Transverse colon (tissue), 4 donors: ENCODE measurements at regions not wholly inside any gene's neighbourhood (a gene's known extent, or its start where the extent isn't known, plus 50 kb on each side); places are given as distances from the start of the nearest gene placed in this dataset.

Experiments
- DNase-seq: peaks from one replicate; pipeline ENCODE4 v3.0.0-alpha.2; 2019
- H3K27ac ChIP-seq, 4 donors: fragments of 200-600 bp; sonication (generic); 2 replicates each; pipeline ENCODE4 v1.5.1; 2016 to 2018; ENCODE audit warnings: inconsistent platforms in 4 of 4
- H3K27me3 ChIP-seq: fragments of 200-600 bp; sonication (generic); 2 replicates; pipeline ENCODE4 v1.5.1; 2017; ENCODE audit warnings: inconsistent platforms
- H3K36me3 ChIP-seq, 4 donors: fragments of 200-600 bp; sonication (generic); 2 replicates each; pipeline ENCODE4 v1.5.1; 2017 to 2019; ENCODE audit warnings: inconsistent platforms in 4 of 4
- H3K4me1 ChIP-seq, 4 donors: fragments of 200-600 bp; sonication (generic); 2 replicates each; pipeline ENCODE4 v1.5.1; 2017 to 2020; ENCODE audit warnings: inconsistent platforms in 4 of 4
- H3K4me3 ChIP-seq, 4 donors: fragments of 200-600 bp; sonication (generic); 1 replicate in 1 of 4; 2 replicates in 3 of 4; pipeline versions ENCODE4 v1.5.1 to v1.6.1; 2017 to 2019; ENCODE audit warnings: inconsistent platforms in 4 of 4
- H3K9me3 ChIP-seq, 2 donors: fragments of 200-600 bp; sonication (generic); 2 replicates each; pipeline ENCODE4 v1.5.1; 2017 to 2019; ENCODE audit warnings: inconsistent platforms in 2 of 2
- CTCF ChIP-seq, 5 experiments: fragments of 200-600 bp in 3 of 5; fragments of 450-650 bp in 2 of 5; sonication (generic) in 3 of 5; IDR thresholded peaks; 1 replicate in 2 of 5; 2 replicates in 3 of 5; pipeline ENCODE4 v1.5.1; 2016 to 2017; ENCODE audit warnings: antibody characterized with exemption in 5 of 5, inconsistent platforms in 3 of 5, mild to moderate bottlenecking in 2 of 5, moderate library complexity in 1 of 5
- EP300 ChIP-seq: sonication (generic); formaldehyde crosslinking; IDR thresholded peaks from one replicate; pipeline ENCODE4 v1.6.1; 2017; ENCODE audit warnings: antibody characterized with exemption, low read depth
- POLR2A ChIP-seq: fragments of 450-650 bp; IDR thresholded peaks from one replicate; pipeline ENCODE4 v1.6.1; 2016; ENCODE audit warnings: antibody characterized with exemption, mild to moderate bottlenecking, moderate library complexity
- POLR2AphosphoS5 ChIP-seq, 3 donors: sonication (generic); formaldehyde crosslinking; IDR thresholded peaks; one replicate each; pipeline ENCODE4 v1.6.1; 2016; ENCODE audit warnings: antibody characterized with exemption in 3 of 3
- WGBS, 2 donors: methylation state at CpG; one replicate each; pipeline ENCODE4 v1.1.5; 2018; ENCODE audit warnings: low coverage in 1 of 2; 5-methylcytosine and 5-hydroxymethylcytosine counted together
- in situ Hi-C, 4 donors: fragments of 200-750 bp; cut with MboI; loops; one replicate each; pipeline versions ENCODE4 v1.15.0 to v1.15.1; 2017; ENCODE audit warnings: low sequenced_read_pairs in 3 of 4, low pct_ligation_motif_present in 1 of 4, low pct_unique_long_range_greater_than_20kb in 1 of 4
- intact Hi-C: fragments of 100-400 bp; cut with DNase I; formaldehyde crosslinking; loops from one replicate; pipeline ENCODE4 v1.15.1; 2023; ENCODE audit warnings: low total_unique reads

GRCh38 chr16:35391328-35391727 lies 1931.9 kb downstream of the TP53TG3F start:
- H3K36me3 ChIP-seq: no peaks in the 10 kb centered on the region
- TF ChIP-seq EP300 (no peak), CTCF (IDR thresholded peaks at IDR 0.05) (peak in 4 of 5 experiments; percentile 14 to 43 (median 32)), POLR2A (no peak), POLR2AphosphoS5 (IDR thresholded peaks at IDR 0.05) (no peak)
- H3K4me3 ChIP-seq: no peak overlapping the region
- WGBS, 2 donors: 33 to 59% methylated on average over 1 to 10 of the region's 10 CpGs
- H3K4me1 ChIP-seq: no peaks in the 10 kb centered on the region
- intact Hi-C loops: no loop called here
- in situ Hi-C loops: no loop called here
- H3K27me3 ChIP-seq: no peaks in the 10 kb centered on the region
- H3K9me3 ChIP-seq: no peaks in the 10 kb centered on the region
- no peak overlapping the region for H3K27ac ChIP-seq
- no peak for DNase-seq

GRCh38 chr16:35398180-35398579 lies 1938.8 kb downstream of the TP53TG3F start:
- no peak overlapping the region for H3K4me3 ChIP-seq
- no peak overlapping the region for H3K27ac ChIP-seq
- intact Hi-C loops (no loop called here), in situ Hi-C loops (no loop called here)
- H3K36me3 ChIP-seq: no peaks in the 10 kb centered on the region
- no peak for DNase-seq
- TF ChIP-seq POLR2AphosphoS5 (IDR thresholded peaks at IDR 0.05) (no peak), EP300 (no peak), CTCF (IDR thresholded peaks at IDR 0.05) (no peak), POLR2A (no peak)
- 86% methylated on average over 2 of the region's 2 CpGs; no CpG with 5 or more reads in 1 of the 2 donors for WGBS, 2 donors
- no peaks in the 10 kb centered on the region for H3K27me3 ChIP-seq
- no peaks in the 10 kb centered on the region for H3K4me1 ChIP-seq
- no peaks in the 10 kb centered on the region for H3K9me3 ChIP-seq

- no peak for DNase-seq
- no peak for TF ChIP-seq CTCF (IDR thresholded peaks at IDR 0.05)
- no peak for TF ChIP-seq POLR2AphosphoS5 (IDR thresholded peaks at IDR 0.05)
- TF ChIP-seq POLR2A: no peak
- no peak for TF ChIP-seq EP300
- H3K4me1 ChIP-seq: no peaks in the 10 kb centered on the region
- H3K27me3 ChIP-seq: no peaks in the 10 kb centered on the region
- in situ Hi-C loops (no loop called here), intact Hi-C loops (no loop called here)
- no peaks in the 10 kb centered on the region for H3K9me3 ChIP-seq
- H3K36me3 ChIP-seq: no peaks in the 10 kb centered on the region
- no peak overlapping the region for H3K27ac ChIP-seq
- no peak overlapping the region for H3K4me3 ChIP-seq
- 36 to 55% methylated on average over 2 of the region's 2 CpGs for WGBS, 2 donors
Observed at GRCh38 chr16:35399133-35399532, 1939.7 kb downstream of the TP53TG3F start.

- no peak for DNase-seq
- H3K4me1 ChIP-seq: no peaks in the 10 kb centered on the region
- WGBS, 2 donors: 62 to 63% methylated on average over 2 of the region's 2 CpGs
- H3K27me3 ChIP-seq: no peaks in the 10 kb centered on the region
- no peak overlapping the region for H3K27ac ChIP-seq
- intact Hi-C loops (no loop called here), in situ Hi-C loops (no loop called here)
- no peaks in the 10 kb centered on the region for H3K36me3 ChIP-seq
- no peak for TF ChIP-seq EP300
- TF ChIP-seq CTCF (IDR thresholded peaks at IDR 0.05): no peak
- TF ChIP-seq POLR2AphosphoS5 (IDR thresholded peaks at IDR 0.05): no peak
- no peak for TF ChIP-seq POLR2A
- no peaks in the 10 kb centered on the region for H3K9me3 ChIP-seq
- no peak overlapping the region for H3K4me3 ChIP-seq
Observed at GRCh38 chr16:35404273-35404672, 1944.9 kb downstream of the TP53TG3F start.
